ENCODE measurements at regions not wholly inside any gene's neighbourhood (a gene's known extent, or its start where the extent isn't known, plus 50 kb on each side); places are given as distances from the start of the nearest gene placed in this dataset.
"Not testable (repeated sequence)": the region's sequence is repeated elsewhere in the genome, so short reads cannot be mapped to it uniquely, and the experiment has no call there.

DNA sequence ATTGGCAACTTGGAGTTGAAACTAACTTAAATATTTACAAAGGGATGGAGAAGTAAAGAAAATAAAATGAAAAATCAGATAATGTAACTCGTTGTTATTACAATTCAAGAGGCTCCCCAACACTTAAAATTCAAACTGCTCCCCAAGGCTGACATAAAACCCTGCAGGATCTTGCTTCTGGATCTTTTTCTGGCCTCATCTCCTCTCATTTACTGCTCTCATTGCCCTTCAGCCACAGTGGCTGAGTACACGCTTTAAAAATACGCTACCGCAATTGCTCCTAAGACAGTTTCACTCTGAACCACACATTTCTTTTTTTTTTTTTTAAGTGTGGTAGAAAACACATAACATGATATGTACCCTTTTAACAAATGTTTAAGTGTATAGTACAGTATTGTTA lies 718.1 kb upstream of the ANO3 start:
- DNase-seq (ENCODE audit: low read depth) = no peak

DNA sequence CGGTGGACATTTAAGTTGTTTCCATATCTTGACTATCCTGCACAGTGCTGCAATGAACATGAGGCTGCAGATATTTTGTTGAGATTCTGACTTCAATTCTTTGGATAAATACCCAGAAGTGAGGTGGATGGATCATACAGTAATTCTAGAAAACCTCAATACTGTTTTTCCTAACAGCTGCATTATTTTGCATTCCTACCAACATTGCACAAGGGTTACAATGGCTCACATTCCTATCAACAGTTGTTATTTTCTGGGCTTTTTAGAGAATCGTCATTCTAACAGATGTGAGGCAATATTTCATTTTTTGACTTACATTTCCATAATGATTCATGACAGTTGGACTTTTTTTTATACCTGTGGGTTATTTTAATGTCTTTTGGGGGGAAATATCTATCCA lies 716.9 kb upstream of the ANO3 start:
- DNase-seq (ENCODE audit: low read depth) = peak; percentile 81

DNA sequence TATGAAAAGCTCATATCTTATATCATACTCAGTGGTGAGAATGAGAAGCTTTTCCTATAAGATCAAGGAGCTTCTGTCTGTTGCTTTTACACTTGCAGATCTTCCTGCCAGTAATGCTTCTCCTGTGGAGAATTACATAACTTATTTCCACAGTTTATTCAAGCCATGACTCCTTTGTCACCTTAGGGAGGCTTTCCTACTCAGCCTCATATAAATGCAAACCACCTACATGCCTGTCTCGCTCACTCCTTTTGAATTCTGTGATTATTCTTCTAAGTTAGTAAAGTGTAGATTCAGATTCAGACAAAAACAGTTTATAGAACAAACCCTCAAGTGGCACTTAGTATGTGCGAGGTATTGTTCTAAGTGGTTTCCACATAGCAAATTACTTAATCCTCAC lies 716.1 kb upstream of the ANO3 start:
- DNase-seq (ENCODE audit: low read depth) = no peak

DNA sequence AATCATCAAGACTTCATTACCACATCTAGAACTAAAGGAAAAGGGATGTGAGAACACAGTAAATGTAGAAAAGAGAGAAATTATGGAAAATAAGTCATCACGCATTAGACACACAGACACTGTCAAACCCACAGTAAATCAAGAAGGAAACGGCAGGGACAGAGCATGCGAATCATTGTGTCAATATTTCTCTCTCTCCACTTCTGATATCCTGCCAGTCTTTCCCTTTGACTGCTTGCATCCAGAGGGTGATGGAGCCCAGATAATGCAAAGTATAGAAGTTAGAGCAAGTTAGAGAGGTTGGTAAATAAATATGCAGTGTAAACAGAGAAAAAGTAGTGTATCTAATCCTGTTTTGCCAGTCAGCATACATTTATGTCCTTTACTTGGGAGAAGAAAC lies 706.8 kb upstream of the ANO3 start:
- DNase-seq (ENCODE audit: low read depth) = no peak

DNA sequence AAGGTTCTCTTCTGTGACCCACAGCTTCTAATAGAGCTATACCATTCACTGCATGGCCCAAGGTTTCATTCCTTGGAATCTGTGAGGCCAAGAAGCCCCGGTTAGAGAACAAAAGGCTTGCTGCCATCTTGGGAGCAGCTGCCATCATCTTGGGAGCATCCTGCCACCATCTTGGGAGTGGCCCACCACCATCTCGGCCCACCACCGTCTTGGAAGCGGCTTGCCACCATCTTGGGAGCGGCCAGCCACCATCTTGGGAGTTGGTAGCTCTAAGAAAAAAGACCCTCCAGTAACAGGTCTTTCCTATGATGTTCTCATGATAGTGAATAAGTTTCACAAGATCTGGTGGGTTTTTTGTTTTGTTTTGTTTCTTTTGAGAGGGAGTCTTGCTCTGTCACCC lies 703.9 kb upstream of the ANO3 start:
- no peak for DNase-seq (ENCODE audit: low read depth)

DNA sequence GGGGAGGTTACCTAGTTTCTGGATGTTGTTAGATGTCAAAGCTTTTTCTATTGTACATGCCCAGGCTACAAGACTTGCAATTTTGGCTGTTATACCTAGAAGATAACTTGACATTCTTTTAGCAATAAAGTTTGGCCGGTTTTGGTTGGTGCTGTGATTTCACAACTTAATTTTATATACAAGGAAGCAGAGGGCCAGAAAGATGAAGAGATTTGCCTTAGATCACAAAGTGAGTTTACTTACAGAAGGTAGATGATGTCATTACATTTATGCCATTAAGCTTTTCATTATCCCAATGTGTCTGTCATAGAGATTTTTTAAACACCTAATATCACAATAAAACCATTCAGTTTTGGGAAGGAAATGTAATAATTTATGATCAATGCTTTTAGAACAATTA lies 698.7 kb upstream of the ANO3 start:
- no peak for DNase-seq (ENCODE audit: low read depth)

DNA sequence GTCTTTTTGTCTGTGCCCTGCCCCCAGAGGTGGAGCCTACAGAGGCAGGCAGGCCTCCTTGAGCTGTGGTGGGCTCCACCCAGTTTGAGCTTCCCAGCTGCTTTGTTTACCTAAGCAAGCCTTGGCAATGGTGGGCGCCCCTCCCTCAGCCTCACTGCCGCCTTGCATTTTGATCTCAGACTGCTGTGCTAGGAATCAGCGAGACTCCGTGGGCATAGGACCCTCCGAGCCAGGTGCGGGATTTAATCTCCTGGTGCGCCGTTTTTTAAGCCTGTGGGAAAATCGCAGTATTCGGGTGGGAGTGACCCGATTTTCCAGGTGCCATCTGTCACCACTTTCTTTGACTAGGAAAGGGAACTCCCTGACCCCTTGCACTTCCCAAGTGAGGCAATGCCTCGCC lies 682.7 kb upstream of the ANO3 start:
- not testable (repeated sequence) for DNase-seq (ENCODE audit: low read depth)

DNA sequence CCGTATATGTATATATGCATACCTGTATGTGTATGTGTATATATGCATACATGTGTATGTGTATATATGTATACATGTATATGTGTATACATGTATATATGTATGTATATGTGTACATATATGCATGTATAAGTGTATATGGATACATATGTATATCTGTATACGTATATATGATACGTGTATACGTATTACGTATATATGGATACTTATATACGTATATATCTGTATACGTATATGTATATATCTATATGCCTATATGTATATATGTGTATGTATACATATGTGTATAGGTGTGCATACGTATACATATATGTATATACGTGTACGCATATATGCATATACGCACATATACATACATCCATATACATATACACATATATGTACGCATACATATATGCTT lies 681.6 kb upstream of the ANO3 start:
- no peak for DNase-seq (ENCODE audit: low read depth)

DNA sequence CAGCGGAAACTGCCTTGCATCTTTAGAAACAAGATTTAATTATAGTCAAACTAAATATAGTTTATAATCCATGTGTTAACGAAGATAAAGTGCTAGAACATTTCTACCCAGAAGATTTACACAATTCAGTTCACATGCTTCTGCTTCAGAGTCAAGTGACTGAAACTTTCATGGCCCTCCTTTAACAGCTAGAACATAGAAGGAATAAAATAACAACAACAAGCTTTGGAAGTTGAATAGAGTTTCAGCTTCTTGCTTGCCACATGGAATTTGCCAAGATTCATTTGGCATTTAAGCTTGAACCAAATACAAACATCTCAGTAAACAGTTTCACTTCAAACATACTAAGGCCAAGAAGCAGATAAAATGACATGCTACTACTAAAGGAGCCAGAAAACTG lies 676.3 kb upstream of the ANO3 start:
- no peak for DNase-seq (ENCODE audit: low read depth)

DNA sequence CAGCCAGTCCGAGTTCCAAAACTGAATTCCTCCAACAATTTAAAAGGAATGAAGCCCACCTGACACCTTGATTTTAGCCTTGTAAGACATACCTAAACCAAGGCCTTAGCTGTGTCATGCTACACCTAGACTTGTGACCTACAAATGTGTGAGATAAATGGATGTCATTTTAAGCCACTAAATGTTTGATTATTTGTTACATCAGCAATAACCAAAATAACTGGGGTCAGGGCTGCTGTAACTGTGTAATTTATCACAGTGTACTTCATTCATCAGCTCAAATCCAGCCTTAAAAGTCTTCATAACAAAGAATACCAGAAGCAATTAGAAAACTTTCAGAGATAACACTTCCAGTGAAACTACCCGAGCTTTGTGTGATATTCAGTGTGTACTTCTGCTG lies 673.0 kb upstream of the ANO3 start:
- DNase-seq (ENCODE audit: low read depth) = no peak

DNA sequence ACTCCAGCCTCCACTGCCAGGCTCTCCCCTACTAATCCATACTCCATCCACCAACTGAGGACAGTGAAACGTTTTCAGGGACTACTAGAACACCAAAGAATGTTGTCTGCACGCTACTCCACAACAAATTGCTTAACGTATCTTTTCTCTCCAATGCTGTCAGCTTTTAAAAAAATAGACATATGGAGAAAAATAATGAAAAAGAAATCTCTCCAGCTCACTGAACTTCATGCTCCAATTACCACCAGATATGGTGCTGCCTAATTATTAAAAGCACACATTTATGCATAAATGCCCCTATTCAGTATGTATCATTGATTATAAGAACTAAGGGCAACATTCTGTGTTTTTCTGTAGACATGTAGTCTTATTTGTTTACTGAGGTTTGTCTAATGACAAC lies 672.2 kb upstream of the ANO3 start:
- DNase-seq (ENCODE audit: low read depth) = no peak

DNA sequence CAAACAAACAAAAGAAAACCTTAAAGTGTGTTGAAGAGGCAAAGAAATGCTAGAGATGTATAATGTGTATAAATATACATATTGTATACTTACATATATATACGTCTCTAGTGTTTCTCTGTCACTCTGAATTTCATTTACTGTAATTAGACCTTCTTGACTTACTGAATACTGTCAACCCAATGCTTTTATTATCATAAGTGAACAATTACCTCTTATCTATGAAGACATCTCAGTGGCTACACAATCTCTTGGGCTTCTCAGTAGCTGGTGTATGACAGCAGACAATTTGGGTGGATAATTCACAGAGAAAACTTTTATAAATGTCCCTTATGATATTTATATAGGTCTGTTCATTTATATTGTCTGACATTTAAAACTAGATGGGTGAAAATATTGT lies 664.1 kb upstream of the ANO3 start:
- DNase-seq (ENCODE audit: low read depth) = no peak

DNA sequence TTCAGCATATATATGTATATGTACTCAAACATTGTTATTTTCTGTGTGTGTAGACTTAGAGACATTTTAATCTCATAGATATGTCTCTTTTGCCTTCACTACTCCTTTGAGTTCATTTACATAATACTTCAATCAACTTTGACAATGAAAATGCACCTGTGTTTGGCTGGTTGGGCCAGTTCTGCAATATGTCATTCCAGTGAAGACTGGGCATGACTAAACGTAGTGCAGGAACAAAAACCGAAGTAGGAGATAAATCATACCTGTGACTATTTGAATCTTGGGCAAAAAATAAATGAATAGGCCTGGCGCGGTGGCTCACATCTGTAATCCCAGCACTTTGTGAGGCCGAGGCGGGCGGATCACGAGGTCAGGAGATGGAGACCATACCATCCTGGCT lies 640.0 kb upstream of the ANO3 start:
- no peak for DNase-seq (ENCODE audit: low read depth)

DNA sequence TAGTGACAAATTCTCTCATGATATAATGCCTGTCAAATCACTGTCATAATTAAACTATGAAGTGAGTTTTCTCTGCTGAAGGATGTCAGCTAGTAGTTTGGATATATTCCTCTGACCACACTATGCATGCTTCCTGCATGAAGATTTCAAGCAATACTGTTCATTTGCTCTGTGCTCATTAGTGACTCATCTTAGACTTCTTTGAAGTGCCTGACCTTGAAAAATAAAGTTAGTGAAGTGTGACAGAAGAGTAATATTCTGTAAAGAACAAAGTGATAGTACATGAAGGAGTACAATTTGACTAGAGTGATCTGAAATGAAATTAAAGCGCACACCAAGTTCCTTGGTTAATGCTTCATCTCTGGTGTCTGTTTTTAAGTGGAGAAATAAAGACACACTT lies 629.5 kb upstream of the ANO3 start:
- DNase-seq (ENCODE audit: low read depth) = no peak

DNA sequence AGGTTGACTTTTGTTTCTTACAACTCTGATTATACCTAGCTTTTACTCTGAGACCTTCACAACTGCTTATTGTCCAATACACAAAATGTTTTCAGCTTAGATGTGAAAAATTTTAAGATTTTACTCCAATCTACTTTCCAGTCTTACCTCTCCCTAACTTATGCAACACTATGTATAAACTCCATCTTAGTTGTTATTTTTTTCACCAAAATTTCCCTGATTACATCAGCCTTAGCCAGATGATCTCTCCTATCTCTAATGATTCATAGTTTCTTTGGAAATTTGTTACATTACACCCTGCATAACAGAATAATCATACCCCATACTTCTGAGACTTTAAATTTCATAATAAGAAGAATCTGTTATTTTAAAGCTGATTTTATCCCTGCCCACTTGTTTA lies 621.0 kb upstream of the ANO3 start:
- no peak for DNase-seq (ENCODE audit: low read depth)

DNA sequence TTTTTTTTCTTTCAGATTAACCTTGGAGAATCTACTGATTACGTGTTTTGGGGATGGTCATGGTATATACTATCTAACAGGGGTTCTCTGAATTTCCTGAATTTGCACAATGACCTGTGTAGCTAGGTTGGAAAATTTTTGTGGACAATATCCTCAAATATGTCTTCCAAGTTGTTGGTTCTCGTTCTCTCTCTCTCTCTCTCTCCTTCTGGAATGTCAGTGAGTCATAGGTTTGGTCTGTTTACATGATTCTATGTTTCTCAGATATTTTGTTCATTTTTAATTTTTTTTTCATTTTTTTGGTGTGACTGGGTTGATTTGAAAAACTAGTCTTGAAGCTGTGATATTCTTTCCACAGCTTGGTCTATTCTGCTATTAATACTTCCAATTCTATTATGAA lies 604.0 kb upstream of the ANO3 start:
- DNase-seq (ENCODE audit: low read depth) = peak; percentile 3

DNA sequence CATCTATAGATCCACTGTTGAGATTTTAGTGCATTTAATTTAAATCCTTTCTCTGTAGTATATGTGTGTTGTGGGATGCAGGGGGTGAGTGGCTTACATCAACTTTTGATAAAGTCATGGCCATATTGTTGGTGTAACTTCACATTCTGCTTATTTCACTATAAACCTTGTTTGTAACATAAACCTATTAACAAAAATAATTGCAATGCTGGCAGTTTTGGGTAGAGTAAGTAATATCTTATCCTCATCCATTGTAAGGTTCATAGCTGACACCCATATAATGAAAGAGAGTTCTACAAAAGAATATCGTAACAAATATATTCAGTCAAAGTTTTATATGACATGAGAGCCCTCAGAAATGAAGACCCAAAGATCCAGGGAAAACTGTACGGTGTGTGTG lies 601.7 kb upstream of the ANO3 start:
- no peak for DNase-seq (ENCODE audit: low read depth)

DNA sequence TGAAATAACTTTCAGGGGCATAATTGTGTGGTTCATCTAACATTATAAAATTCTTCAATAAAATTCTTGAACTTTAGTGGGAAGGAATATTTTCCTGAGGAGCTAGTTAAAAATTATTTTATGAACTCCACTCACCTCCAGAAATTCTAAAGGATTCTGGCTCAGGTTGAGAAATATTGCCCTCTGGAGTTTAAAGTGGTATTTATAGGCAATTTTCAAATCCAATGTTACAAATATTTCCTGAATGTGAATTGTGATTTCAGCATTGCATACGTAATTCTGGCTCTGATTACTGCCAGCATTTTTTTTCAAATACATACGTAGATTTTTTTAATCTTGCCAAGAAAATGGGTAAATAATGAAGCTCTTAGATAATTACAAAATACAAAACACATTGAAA lies 598.2 kb upstream of the ANO3 start:
- peak; percentile 1 for DNase-seq (ENCODE audit: low read depth)

DNA sequence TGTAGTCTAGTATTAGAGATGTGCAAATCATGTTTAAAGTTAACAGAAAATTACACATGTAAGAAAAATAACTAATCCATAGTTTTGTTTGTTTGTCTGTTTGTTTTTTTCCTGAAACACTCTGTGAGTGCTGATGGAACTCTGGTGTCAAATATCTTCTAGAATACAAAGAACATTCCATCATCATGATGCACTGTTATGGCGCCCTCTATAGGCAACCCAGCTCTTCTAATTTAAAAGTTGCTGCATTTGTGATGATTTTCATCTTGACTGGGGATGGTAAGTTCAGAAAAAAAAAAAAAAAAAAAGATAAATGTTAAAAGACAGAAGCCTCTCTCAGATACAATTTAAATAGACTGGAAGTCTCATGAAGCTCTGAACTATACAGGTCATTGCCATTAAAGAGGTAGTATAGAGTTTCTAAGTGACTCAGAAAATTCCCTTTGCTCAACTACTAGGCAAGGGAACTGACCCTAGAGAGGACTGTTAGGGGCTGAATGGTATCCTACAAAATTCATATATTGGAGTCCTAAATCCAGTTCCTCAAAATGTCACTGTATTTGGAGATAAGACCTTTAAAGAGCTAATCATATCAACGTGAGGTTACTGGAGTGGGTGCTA lies 597.2 kb upstream of the ANO3 start:
- peak; percentile 21 for DNase-seq (ENCODE audit: low read depth)

DNA sequence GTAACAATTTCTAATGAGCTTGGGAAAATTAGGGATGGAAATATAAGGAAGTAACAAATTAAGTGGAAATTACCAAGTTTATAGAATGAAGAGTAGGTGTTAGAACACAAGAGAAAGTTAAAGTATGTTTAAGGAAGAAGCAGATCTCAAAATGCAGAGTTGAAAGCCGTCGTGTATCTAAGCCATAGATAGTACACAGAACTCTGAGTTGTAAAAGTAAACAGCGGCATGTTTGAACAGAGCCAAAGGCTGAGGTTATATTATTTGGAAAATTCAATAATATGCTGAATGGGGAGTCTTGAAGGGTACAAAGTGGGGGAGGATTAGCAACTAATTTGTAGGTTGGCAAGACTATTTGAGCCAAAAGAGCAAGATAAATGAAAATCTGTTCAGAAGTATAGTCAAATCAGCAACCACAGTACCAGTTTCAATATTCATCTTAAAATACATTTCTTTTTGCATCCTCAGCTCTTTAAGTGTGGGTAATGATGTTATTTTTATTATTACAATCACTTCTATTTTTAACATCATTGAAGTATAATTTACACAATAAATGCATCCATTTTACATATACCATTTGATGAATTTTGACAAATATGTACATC lies 594.8 kb upstream of the ANO3 start:
- no peak for DNase-seq (ENCODE audit: low read depth)

DNA sequence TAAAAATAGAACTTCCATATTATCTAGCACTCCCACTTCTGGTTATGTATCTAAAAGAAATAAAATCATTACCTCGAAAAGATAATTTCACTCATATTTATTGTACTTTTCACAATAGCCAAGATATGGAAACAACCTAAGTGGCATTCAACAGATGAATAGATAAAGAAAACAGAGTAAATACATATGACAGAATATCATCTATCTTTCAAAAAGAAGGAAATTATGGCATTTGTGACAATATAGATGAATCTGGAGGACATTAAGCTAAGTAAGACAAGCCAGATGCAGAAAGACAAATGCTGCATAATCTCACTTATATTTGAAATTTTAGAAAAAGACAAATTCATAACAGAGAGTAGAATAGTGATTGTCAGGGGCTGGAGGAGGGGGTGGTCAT lies 590.0 kb upstream of the ANO3 start:
- DNase-seq (ENCODE audit: low read depth) = no peak

DNA sequence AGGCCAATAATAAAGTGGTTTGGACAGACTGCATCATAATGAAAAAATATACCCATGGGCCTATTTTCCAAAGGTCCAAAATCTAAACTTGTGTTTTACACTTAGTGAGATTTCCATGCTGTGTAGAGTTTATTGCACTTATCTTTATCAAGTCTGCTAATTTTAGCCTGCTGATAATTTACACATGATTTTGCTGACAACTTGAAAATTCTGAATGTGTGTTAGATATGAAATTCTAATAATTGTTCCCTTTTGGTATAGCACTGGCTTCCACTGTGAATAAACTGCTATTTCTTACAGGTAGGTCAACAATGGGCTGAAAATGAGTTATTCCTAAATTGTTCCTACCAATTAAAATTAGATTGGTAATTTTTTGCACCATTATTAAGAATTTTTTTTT lies 589.1 kb upstream of the ANO3 start:
- DNase-seq (ENCODE audit: low read depth) = no peak

DNA sequence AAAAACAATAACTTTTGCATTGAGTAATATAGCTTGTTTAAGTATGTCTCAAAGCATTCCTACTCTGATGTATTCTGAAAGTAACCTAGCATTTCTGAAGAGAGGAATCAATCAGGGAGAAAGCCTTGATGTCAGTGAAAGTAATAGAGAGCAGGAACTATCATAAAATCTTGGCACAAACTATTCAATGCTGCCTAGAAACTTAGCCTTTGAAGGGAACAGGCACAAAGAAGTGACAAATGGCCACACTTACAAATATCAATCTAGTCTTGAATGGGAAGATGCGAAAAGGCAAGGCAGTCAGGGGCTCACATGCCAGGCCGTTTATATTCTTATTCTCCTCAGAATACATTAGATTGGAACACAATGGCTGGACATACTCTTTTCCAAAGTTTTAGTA lies 576.5 kb upstream of the ANO3 start:
- DNase-seq (ENCODE audit: low read depth) = no peak

DNA sequence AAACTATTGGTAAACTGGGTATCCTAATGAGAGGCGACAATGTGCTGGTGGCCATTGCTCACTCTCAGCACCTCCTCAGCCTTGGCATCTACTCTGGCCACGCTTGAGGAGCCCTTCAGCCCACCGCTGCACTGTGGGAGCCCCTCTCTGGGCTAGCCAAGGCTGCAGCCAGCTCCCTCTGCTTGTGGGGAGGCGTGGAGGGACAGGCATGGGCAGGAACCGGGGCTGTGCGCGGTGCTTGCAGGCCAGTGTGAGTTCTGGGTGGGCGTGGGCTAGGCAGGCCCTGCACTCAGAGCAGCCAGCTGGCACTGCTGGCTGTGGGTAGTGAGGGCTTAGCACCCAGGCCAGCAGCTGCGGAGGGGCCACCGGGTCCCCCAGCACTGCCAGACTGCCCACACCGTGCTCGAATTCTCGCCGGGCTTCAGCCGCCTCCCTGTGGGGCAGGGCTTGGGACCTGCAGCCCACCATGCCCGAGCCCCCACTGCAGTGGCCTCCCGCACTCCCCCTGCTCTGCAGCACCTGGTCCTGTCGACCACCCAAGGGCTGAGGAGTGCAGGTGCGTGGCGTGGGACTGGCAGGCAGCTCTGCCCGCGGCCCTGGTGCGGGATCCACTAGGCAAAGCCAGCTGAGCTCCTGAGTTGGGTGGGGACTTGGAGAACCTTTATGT lies 575.9 kb upstream of the ANO3 start:
- no peak for DNase-seq (ENCODE audit: low read depth)
